SK-N-MC (cell line): ENCODE measurements at regions not wholly inside any gene's neighbourhood (a gene's known extent, or its start where the extent isn't known, plus 50 kb on each side); places are given as distances from the start of the nearest gene placed in this dataset.
"Not testable (repeated sequence)": the region's sequence is repeated elsewhere in the genome, so short reads cannot be mapped to it uniquely, and the experiment has no call there.

Experiments
- DNase-seq: peaks from one replicate; pipeline ENCODE4 v3.0.0-alpha.2; 2011; ENCODE audit warnings: low read depth, low spot score
- H3K27ac ChIP-seq: fragments of 200-600 bp; sonication (generic); 2 replicates; pipeline ENCODE4 v1.5.1; 2016; ENCODE audit warnings: mixed run types
- H3K36me3 ChIP-seq: fragments of 200-600 bp; sonication (generic); 2 replicates; pipeline ENCODE4 v1.6.1; 2017; ENCODE audit warnings: antibody characterized with exemption, low read length, mixed read lengths; ENCODE audit not compliant: insufficient read depth
- H3K4me3 ChIP-seq: fragments of 200-600 bp; sonication (generic); 2 replicates; pipeline ENCODE4 v1.5.1; 2016
- H3K9ac ChIP-seq: fragments of 200-600 bp; sonication (generic); 2 replicates; pipeline ENCODE4 v1.8.0; 2017; ENCODE audit warnings: mixed run types, mixed read lengths; ENCODE audit not compliant: insufficient read length
- H3K9me3 ChIP-seq: fragments of 200-600 bp; sonication (generic); 2 replicates; pipeline ENCODE4 v1.6.1; 2017; ENCODE audit warnings: low read depth, mild to moderate bottlenecking, antibody characterized with exemption, low read length, moderate library complexity, mixed read lengths
- EZH2 ChIP-seq: fragments of 200-600 bp; sonication (generic); IDR thresholded peaks from one replicate; pipeline ENCODE4 v1.6.1; 2017; ENCODE audit warnings: antibody characterized with exemption
- FOXP2 ChIP-seq: optimal IDR thresholded peaks from 2 replicates; pipeline ENCODE3; 2011; ENCODE audit warnings: mild to moderate bottlenecking, moderate library complexity; ENCODE audit not compliant: insufficient read depth; ENCODE audit errors: extremely low read length, control extremely low read depth
- POLR2AphosphoS5 ChIP-seq: IDR thresholded peaks from 2 replicates; pipeline ENCODE4 v1.6.1; 2012; ENCODE audit warnings: mild to moderate bottlenecking, low read depth, low read length, borderline replicate concordance

DNA sequence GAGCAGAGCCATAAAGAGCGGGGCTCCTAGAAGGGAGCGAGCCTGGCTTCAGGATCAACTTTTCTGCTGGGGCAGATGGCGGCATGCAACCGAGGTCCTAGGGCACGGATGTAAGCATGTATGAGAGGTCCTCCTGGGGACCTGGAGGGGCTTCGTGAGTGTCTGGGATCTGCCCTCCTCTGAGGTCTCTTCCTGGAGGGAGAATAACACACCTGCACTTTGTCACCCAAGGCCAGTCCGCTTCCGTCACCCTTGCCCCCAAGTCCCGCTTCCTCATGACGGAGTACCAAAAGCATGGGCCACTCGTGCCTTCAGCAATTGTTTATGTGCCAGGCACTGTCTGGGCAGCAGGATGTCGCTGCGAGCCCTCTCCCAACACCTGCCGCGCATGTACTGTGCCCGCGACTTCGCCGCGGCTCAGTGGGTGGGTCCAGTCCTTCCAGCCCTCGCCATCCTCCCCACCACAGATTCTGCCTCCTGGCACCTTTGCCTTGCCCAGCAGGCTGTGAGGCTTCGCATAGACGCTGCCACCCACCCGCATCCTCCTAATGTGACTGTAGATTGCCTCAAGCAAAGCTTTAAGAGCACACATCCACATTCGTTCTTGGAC, 60.0 kb upstream of the TMPRSS2 start:
- no peak overlapping the region for H3K9ac ChIP-seq
- H3K9me3 ChIP-seq = no peaks in the 10 kb centered on the region
- no peak overlapping the region for H3K4me3 ChIP-seq
- TF ChIP-seq EZH2 = no peak
- TF ChIP-seq FOXP2 = no peak
- TF ChIP-seq POLR2AphosphoS5 = no peak
- DNase-seq = no peak
- H3K27ac ChIP-seq = no peak overlapping the region
- no peaks in the 10 kb centered on the region for H3K36me3 ChIP-seq

DNA sequence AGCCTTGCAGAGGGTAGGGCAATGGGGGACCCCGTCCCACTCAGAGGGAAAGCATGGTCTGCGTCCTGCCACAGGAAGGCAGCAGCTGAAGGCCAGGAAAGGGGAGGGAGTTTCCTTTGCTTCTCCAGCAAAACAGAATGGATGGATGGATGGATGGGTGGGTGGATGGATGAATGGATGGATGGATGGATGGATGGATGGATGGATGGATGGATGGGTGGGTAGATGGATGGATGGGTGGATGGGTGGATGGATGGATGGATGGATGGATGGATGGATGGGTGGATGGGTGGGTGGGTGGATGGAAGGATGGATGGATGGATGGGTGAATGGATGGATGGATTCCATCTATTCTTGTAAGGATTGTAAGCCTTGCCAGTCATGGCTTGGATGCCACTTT, 59.3 kb upstream of the TMPRSS2 start:
- not testable (repeated sequence) for H3K4me3 ChIP-seq, DNase-seq, H3K27ac ChIP-seq, H3K36me3 ChIP-seq, H3K9ac ChIP-seq, H3K9me3 ChIP-seq

DNA sequence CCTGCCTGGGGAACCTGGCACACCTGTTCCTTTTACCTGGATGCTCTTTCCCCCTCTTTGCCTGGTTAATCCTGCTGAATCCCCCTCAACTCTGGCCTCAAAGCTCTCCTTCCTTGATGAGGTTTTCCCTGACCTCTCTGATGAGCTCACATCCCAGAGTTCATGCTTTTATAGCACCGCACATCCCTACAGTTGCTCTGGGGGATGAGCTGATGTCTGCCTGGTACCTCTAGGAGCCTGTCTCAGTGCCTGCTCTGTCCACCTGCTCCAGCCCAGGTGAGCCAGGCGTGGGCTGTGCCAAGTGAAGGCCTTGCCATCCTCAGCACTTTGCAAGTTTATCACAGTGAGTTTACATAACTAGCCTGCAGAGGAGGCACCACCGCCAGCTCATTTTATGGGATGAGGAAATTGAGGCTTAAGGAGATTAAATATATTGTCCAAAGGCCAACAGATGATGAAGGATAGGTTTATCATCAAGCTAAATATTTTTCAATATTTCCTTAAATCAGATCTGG, 58.6 kb upstream of the TMPRSS2 start:
- no peaks in the 10 kb centered on the region for H3K36me3 ChIP-seq
- no peak for TF ChIP-seq EZH2
- no peak for TF ChIP-seq POLR2AphosphoS5
- no peak for TF ChIP-seq FOXP2
- no peak for DNase-seq
- H3K9ac ChIP-seq = no peak overlapping the region
- H3K9me3 ChIP-seq = no peaks in the 10 kb centered on the region
- no peak overlapping the region for H3K27ac ChIP-seq
- H3K4me3 ChIP-seq = no peak overlapping the region

DNA sequence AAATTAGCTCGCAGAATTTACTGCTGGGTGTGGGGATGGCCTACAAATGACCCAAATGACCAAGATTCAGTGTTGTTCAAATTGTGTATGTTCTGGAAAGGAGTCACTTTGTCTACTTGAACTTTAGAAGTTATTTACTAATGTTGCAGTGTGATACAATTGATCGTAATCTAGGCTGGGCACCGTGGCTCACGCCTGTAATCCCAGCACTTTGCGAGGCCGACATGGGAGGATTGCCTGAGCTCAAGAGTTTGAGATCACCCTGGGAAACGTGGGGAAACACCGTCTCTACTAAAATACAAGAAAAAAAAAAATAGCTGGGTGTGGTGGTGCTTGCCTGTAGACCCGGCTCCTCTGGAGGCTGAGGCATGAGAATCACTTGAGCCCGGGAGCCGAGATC, 57.6 kb upstream of the TMPRSS2 start:
- H3K4me3 ChIP-seq = no peak overlapping the region
- H3K27ac ChIP-seq = no peak overlapping the region
- TF ChIP-seq EZH2 (no peak), FOXP2 (no peak), POLR2AphosphoS5 (no peak)
- H3K9me3 ChIP-seq = no peaks in the 10 kb centered on the region
- no peak for DNase-seq
- H3K9ac ChIP-seq = no peak overlapping the region
- no peaks in the 10 kb centered on the region for H3K36me3 ChIP-seq

DNA sequence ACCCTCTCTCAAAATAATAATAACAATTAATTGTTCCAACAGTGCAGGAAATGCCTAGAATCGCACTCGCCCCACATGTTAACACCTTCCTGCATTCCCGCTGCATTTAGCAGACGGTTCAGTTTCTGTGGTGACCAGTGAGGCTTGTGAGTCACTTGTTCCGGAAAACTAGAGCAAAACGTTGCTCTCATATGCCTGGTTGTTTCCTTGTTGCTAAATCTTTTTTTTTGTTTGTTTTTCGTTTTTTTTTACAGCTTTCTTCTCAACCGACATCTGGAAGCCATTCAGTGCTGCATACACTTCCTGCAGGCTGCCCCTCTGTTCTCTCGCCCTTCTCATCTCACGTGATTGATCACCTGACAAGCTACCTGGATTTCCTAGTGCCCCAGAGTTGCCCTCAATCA, 56.9 kb upstream of the TMPRSS2 start:
- TF ChIP-seq FOXP2 (no peak), EZH2 (no peak), POLR2AphosphoS5 (no peak)
- no peak overlapping the region for H3K4me3 ChIP-seq
- no peak for DNase-seq
- no peaks in the 10 kb centered on the region for H3K36me3 ChIP-seq
- H3K9ac ChIP-seq = no peak overlapping the region
- H3K27ac ChIP-seq = no peak overlapping the region
- H3K9me3 ChIP-seq = no peaks in the 10 kb centered on the region

DNA sequence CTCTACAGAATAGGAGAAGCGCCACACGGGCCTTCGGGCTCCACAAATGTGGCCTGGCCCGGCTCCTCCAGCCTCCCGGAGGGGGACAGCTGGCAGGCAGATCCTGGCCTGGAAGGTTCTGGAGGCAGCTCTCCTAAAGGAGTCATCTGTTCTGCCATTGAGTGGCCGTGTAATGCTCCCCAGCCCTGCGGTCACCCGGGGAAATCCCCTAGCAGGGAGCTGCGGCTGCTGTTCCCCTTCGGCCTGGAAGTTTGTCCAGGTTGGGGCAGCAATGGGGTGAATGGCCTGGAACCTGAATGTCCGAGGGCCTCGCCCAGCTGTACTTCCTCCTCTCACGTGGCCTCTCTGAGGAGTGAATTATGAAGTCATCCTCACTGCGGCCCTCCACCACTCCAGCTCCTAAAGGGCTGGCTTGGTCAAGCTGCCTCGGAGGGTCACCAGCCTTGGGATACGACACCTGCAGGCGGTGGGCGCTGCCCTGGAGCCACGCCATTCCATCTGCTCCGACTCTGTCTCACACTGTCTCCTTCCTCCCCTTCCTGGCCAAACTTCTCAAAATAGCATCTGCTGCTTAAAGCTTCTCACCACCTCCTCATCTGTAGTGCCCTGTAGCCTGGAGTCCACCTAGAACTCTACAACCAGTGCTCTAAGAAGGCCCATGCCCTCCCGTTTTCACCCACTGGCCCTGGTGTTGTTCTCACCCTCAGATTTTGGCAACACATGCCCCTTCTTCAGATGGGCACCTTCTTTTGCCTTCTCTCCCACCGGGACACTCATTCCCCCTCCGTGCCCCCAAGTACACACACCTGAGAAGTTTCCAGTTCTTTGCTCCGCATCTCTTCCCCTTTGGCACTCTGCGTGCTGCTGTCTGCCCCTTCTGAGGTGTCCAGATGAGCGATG, 54.4 kb upstream of the TMPRSS2 start:
- H3K36me3 ChIP-seq = no peaks in the 10 kb centered on the region
- DNase-seq = no peak
- H3K4me3 ChIP-seq = no peak overlapping the region
- H3K27ac ChIP-seq = no peak overlapping the region
- H3K9ac ChIP-seq = no peak overlapping the region
- TF ChIP-seq EZH2 (no peak), FOXP2 (no peak), POLR2AphosphoS5 (no peak)
- no peaks in the 10 kb centered on the region for H3K9me3 ChIP-seq

DNA sequence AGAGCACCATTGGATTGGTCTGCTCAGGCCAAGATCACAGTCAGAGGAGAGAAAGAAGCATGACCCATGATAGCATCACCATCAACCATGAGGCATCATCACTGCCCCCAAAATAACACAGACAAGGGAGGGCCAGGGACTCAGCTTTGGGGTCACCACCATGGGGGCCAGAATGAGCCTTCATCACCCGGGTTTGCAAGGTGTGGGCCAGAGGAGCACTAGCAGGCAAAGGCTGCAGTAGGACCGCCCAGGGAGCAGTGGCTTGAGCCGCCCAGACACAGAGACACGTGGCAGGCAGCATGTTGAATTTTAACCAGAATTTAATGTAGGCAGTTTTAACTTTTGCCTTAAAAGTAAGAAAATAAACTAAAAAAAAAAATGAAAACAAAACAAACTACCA, 53.7 kb upstream of the TMPRSS2 start:
- no peak overlapping the region for H3K9ac ChIP-seq
- TF ChIP-seq FOXP2 (no peak), EZH2 (no peak), POLR2AphosphoS5 (no peak)
- H3K27ac ChIP-seq = no peak overlapping the region
- no peak for DNase-seq
- H3K36me3 ChIP-seq = no peaks in the 10 kb centered on the region
- no peaks in the 10 kb centered on the region for H3K9me3 ChIP-seq
- H3K4me3 ChIP-seq = no peak overlapping the region

DNA sequence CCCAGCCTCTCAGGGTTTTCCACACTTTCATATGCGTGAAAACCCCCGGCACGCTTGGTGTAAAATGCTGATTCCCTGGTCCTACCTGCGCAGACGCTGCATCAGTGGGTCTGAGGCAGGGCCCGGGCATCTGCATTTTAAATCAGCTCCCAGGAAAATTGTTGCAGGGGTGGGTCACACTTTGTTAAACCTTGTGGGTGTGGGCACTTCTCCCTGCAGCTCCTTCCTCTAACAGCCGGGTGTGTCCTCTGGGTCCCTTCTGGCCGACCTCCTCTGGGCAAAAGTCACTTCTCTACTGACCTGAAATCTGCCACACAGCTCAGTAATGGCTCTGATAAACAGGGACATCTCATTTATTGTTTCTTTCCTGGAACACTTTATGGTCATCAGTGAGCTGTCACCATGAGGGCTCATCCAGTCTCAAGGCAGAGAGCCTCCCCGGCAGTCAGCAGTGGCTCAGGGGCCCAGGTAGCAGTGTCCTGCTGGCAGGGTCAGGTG, 52.8 kb upstream of the TMPRSS2 start:
- H3K9ac ChIP-seq = no peak overlapping the region
- DNase-seq = no peak
- H3K36me3 ChIP-seq = no peaks in the 10 kb centered on the region
- H3K27ac ChIP-seq = no peak overlapping the region
- H3K9me3 ChIP-seq = no peaks in the 10 kb centered on the region
- TF ChIP-seq EZH2 = no peak
- TF ChIP-seq FOXP2 = no peak
- no peak for TF ChIP-seq POLR2AphosphoS5
- H3K4me3 ChIP-seq = no peak overlapping the region
